ENCODE measurements at regions not wholly inside any gene's neighbourhood (a gene's known extent, or its start where the extent isn't known, plus 50 kb on each side); places are given as distances from the start of the nearest gene placed in this dataset.

DNA sequence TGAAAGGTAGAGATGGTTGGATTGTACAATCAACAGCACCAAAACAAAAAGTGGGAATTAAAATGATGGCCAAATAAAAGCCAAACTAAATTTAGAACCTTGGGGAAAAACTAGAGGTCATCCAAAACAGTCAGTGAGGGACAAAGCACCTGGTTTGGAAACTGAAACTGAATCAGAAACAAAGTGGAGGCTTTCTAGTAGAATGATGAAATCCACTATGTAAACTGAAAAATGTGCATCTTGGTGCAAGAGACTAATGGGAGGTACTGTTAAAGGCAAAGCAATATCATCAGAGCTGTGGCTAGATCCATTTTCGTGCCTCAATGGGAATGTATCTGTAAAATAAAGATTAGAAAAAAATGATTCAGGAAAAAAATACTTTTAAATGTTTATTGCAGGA lies 380.0 kb upstream of the GJE1 start:
- TF ChIP-seq, protein P1, sequence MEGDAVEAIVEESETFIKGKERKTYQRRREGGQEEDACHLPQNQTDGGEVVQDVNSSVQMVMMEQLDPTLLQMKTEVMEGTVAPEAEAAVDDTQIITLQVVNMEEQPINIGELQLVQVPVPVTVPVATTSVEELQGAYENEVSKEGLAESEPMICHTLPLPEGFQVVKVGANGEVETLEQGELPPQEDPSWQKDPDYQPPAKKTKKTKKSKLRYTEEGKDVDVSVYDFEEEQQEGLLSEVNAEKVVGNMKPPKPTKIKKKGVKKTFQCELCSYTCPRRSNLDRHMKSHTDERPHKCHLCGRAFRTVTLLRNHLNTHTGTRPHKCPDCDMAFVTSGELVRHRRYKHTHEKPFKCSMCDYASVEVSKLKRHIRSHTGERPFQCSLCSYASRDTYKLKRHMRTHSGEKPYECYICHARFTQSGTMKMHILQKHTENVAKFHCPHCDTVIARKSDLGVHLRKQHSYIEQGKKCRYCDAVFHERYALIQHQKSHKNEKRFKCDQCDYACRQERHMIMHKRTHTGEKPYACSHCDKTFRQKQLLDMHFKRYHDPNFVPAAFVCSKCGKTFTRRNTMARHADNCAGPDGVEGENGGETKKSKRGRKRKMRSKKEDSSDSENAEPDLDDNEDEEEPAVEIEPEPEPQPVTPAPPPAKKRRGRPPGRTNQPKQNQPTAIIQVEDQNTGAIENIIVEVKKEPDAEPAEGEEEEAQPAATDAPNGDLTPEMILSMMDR (IDR thresholded peaks at IDR 0.05; ENCODE audit: low read length) = no peak
- no peak for TF ChIP-seq EZH2 (IDR thresholded peaks at IDR 0.05; ENCODE audit: borderline replicate concordance, low read length)
